ENCODE measurements at regions not wholly inside any gene's neighbourhood (a gene's known extent, or its start where the extent isn't known, plus 50 kb on each side); places are given as distances from the start of the nearest gene placed in this dataset.

DNA sequence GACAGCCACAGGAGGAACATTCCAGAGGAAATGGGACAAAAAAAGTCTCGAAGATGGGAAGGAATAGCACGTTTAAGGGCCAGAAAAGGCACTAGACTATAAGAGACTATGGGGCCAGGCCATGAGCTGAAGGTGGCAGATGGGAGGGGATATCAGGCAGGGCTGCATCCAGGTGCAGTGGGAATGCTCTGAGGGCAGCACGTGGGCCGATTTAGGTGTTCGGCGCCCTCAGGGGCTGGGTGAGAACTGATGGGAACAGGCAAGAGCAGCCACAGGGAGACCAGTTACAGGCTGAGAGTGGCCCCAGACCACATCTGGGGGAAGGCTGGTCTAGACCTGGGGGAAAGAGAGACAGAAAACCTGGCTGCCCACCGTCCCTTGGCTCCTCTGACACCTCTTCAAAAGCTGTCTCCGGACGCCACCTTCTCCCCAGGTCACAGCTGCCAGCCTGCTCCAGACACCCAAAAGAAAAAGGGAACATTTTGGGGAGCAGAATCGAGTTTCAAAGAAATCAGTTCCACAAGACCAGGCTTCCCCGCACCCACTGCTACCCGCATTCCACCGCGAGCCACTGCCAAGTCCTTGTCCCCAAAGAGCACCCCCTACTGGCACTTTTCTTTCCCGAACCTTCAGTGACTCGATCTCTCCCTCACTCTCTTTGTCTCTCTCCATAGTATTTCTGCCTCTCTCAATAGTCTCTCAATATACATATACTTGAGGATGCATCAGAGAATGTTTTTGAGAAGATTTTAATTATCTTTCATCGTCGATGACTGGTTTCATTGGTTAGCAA is 190.1 kb upstream of the AGAP1 start:
- DNase-seq, result no peak

DNA sequence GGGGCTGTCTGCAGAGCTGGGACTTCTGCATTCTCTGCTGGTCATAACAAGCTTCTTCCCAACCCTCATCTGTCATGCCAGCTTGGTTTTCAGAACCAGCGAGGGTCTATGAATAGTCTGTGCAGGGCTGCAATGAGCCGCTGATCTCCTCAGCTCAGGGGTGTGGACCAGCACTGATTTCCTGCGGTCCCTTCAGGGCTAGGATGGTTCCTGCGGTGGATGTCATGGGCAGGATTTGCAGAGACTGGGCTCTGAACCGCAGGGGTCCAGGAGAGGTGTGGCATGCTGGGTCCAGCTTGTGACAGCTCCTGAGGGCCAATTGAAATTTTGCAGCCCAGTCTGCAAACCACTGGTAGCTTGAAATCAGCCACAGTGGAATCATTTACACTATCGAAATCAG is 188.2 kb upstream of the AGAP1 start:
- no peak for DNase-seq

DNA sequence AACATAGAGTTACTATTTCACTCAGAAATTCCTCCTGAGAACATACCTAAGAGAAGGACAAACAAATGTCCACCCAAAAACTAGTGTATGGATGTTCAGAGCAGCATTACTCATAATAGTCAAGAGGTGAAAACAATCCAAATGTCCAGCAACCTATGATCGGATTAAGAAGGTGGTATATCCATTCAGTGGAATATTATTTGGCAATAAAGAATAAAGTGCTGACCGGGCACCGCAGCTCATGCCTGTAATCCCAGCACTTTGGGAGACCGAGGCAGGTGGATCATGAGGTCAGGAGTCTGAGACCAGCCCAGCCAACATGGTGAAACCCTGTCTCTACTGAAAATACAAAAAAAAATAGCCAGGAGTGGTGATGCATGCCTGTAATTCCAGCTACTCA is 182.8 kb upstream of the AGAP1 start:
- no peak for DNase-seq

DNA sequence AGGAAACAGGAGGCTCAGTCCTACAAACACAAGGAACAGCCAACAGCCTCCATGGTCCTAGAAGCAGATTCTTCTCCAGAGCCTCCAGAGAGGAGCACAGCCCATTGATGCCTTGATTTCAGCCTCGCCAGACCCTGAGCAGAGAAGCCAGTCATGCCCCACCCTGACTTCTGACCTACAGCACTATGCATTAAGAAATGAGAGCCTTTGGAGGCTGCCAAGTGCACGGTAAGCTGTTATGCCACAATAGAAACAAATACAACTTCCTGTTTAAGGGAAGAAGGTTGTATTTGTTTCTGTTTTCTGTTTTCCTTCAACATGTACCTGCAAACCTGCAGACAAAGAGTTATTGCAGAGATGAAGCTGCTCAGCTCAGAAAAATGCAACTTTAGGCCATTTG is 181.3 kb upstream of the AGAP1 start:
- DNase-seq, result no peak

DNA sequence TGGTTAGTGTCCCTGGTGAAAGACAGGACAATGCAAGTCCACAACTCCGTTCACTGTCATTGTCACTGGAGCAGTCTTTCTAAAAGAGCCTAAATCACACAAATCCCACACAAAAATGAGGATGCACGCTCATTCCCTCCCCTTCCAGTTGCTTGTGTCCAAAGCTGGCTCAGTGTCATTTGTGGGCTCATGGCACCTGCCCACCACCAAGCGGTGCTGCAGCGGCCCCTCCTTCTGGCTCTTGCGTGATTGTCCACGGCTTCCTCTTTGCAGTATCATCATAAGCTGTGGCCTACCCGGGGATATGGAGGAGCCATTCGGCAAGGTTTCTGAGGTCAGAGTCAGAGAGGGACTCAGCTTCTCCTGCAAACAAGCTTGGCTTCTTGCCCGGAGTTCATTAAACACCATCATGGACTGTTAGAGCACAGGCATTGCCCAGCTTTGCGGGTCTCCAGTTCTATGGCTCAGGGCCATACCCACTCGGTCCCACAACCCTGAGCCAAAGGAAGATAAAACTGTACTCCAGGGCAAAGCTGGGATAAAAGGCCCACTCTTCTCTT is 179.4 kb upstream of the AGAP1 start:
- no peak for DNase-seq

DNA sequence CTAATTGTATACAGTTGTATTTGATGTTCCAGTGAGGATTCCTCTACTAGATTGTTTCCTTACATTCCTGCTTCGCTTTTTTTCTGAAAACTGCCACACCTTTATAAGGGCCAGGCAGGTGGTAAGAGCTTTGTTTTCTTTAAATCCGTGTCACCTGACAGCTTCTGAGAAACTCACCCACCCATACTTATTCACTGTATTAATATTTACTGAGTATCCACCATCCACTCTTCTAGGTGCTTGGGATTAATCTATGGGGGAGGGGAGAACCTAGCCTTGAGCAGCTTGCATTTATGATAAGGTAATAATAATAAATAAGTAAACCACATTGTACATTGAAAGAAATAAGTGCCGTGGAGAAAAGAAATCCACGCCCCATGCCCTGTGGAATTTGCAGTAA is 174.7 kb upstream of the AGAP1 start:
- no peak for DNase-seq

DNA sequence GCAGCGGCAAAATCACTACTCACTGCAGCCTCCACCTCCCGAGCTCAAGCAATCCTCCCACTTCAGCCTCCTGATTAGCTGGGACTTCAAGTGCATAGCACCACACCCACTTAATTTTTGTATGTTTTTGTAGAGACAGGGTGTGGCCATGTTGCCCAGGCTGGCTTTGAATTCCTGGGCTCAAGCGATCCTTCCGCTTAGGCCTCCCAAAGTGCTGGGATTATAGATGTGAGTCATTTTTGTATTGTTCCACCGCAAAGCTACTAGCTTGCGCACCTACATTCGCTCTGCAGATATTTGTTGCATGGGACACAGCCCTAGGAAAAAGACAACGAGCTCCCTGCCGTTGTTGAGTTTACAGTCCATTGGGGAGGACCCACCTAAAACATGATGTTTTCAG is 173.5 kb upstream of the AGAP1 start:
- DNase-seq, result no peak

DNA sequence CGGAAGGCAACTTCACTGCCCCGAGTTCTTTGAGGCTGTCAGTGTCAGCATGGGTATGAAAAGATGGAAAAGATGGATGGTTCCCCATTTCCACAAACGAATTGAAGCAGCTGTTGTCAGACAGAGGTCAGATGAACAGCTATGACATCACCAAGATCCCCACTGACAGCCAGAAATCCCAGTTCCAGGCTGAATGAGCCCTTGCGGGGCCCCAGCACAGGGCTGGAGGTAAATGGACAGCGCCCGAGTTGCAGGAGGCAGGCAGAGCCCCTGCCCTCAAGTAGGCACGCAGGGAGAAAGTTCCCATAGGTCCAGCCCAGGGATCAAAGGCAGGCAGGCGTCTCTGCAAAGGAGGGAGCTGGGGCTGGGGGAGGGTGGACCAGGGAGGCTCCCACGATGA is 169.5 kb upstream of the AGAP1 start:
- DNase-seq, result no peak

DNA sequence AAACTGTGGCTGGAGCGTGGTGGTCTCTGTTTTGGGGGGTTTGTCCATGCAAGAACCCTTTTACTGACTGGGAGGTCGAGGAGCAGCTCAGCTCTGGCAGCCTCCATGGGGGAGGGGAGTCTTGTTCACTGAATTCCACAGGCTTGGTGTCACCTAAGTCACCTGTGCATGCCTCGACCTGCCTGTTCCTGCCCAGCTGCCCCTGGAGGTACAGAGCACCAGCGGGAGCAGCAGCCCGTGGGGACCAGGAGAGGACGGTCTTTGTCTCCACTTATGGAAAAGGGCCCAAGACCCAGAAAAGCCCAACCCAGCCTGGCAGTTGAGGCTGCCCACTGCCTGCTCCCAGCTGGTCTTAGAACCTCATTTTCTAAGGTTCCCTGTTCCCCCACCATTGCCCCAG is 168.7 kb upstream of the AGAP1 start:
- DNase-seq, result no peak

DNA sequence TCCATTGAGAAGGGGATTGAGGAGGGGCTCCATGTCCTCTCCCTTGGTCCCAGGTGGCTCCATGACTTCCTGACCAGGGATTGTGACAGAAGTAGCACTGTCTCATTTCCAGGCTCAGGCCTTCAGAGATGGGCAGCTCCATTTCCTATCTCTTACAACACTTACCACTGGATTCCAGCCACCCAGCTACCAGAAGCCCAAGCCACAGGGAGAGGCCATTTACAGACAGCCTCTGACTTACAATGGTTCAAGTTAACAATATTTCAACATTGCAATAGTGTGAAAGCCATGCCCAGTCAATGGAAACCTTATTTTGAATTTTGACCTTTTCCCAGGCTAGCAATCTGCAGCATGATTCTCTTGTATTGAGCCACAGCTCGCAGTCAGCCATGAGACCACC is 164.9 kb upstream of the AGAP1 start:
- no peak for DNase-seq

DNA sequence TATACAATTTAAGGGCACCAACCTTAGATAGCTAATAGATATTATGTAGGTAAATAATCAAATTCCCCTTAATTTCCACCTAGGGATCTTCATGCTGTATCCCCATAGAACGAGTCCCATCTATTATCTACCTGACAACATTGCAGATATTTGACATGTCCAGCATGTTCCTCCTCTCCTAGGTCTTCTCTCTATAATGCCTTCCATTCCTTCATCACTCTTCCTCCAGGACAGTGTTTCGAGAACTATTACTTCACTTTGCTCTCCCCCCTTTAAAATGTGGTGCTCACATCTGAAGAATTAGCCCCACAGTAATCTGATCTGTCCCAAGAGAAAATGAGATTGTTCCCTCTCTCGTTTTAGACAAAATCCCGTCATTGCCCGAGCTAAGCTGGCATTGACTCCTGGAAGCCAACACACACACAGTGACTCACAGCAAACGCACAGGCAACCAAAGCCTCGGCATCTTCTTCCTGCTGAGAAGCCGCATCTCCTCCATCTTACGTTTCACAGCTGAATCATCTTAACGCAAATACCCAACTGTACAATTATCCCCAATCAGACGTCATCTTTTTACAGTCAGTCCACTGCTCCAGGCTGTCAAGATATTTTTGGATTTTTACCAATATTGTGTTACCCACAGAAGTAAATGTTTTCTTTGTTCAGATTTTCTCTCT is 162.9 kb upstream of the AGAP1 start:
- no peak for DNase-seq

DNA sequence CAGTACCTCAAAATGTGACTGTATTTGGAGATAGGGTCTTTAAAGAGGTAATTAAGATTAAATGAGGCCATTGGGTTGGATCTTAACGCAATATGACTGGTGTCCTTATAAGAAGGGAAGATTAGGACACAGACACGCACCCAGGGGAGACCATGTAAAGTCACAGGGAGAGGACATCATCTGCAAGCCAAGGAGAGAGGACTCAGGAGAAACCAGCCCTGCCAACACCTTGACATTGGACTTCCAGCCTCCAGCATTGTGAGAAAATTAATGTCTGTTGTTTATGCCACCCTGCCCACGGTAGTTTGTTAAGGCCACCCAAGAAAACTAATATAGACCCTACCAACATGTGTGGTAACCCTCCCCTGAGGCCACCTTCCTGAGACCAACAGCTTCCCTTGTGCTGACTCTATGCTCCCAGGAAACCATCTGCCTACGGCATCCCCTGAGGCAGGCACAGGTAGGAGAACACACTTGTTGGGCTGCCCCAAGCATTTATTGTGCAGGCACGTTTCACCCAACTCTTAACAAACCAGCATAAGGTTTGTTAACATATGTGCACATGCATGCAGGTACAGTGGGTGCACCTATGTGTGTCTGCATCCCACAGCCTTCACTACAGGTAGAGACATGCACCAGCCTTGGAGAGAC is 161.5 kb upstream of the AGAP1 start:
- no peak for DNase-seq

DNA sequence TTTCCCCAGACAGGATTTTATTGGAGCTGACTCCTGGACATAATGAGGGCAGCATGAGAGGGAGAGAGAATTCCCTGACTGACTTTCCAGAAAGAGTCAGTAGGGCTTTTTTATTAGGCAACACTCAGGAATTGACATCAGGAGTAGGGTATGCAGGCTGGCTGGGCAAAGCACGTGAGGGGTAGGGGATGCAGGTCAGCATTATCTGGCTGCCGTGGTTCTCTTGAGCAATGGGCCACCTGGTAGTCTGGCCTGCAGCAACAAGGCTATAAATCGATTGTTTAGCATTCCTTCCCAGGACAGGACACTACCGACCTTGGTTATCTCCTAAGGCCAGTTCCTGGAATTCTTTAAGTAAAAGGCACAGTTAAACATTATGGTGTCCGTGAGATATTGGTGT is 160.8 kb upstream of the AGAP1 start:
- no peak for DNase-seq

DNA sequence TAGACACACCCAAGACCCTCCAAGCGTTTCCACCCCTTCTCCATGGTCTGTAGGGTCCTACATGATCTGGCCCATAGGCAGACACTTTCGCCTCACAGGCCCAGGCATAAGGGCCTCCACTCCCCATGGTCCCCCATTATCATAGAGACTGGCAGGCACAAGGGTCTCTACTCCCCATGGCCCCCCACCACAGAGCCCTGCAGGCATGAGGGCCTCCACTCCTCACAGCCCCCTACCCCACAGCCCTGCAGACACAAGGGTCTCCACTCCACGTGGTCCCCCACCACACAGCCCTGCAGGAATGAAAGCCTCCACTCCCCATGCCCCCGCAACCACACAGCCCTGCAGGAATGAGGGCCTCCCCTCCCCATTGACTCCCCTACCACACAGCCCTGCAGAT is 159.7 kb upstream of the AGAP1 start:
- no peak for DNase-seq

DNA sequence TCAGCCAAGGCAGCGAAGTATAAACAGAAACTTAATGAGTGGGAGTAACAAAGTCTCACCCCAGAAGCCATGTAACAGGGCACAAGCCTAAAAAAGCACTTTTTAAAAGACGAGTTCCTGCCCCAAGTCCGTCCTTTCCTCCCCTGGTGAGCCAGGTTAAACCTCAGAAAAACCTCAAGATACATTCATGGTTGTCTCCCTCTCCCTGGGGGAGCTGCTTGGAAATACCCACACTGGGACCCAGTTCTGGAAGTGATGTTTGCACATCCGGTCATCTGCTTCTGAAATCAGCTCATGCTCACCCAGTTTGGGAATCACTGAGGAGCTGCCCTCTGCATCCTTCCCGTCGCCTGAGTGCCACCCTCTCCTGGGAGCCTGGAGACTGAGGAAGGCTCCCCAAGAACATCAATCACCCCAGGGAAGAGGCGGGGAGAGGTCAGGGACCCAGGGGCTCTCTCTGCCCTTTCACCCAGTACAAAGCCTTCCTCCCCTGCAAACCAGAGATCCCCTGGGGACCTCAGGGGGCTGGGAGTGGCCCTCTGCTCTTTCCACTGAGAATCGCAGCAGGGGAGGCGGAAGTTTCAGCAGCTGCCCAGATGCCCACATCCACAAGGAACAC is 150.6 kb upstream of the AGAP1 start:
- DNase-seq, result no peak

DNA sequence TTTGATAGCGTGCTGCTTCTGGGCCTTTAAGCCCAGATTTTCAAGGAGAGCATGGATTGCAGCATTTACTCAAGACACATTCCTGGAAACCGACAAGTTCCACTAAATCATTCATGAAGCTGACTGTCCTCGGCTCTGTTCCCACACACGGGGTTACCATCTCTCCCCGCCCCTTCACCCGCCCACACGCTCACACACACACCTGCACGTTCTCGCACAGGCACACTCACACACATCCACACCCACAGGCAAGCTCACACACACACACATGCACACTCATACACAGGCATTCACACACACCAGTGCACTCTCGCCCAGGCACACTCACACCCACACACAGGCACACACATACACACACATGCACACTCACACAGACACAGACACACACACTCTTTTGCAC is 150.0 kb upstream of the AGAP1 start:
- DNase-seq, result no peak

DNA sequence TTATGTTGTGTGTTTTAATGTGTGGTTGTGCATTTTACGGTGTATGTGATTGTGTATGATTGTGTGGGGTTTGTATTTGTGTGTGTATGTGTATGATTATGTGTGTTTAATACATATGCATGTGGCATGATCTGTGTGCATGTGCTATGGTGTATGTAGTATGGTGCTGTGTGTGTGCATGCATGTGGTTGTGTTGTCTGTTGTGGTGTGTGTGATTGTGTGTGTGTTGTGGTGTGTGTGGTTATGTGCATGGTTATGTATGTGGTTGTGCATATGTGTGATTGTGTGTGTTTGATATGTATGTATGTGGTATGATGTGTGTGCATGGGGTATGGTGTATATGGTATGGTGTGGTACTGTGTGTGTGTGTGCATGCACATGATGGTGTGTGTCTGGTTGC is 148.1 kb upstream of the AGAP1 start:
- DNase-seq, result no peak

DNA sequence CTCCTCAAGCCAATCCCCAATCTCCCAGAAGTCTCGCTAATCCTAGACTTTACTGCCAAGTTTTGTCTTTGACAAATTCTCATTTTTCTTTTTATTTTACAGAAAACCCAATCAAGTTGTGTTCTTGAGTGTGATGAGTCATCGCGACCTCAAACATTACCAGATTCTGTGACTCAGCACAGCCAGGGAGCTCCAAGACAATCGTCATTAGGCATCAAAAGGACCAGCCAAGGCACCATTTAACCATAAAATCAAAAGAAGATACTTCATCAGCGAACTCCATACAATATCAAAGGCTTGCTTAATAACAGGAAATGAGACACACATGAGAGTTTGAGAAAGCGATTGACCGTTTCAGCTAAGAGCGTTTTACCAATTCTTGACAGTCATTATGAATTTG is 146.2 kb upstream of the AGAP1 start:
- no peak for DNase-seq

DNA sequence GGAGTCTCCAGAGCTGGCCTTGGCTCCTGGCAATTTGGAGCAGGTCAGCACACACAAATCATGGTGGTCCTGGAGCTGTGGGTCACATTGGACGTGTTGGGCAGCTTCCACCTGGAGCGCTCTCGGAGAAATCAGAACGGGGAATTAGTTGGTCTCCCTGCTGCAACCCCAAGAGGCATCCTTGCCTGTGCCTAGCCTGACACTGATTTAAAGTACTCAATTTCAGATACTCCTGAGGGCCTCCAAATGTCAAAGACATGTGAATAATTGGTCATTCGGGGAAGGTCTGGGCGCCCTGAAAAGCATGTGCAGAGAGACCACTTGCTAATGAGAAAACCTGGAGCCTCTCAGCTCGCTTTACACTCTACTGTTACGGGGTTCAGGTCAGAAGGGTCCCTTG is 145.5 kb upstream of the AGAP1 start:
- no peak for DNase-seq

DNA sequence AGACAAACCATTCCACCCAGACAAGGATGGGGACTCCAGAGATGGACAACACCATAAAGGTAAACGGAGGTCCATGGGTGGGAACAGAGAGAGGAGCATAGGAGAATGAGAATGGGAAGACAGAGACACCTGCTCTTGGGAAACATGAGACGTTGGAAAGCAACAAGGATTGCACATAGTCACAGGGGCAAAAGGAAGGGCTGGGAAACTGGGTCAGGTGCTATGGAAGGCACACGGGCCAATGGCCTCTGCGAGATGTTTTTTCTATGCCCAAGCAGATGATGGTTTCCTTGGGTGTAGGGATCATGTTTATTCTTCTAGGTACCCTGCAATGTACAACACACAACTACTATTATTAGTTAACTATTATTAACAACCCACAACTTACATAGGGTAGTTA is 143.6 kb upstream of the AGAP1 start:
- DNase-seq, result no peak

DNA sequence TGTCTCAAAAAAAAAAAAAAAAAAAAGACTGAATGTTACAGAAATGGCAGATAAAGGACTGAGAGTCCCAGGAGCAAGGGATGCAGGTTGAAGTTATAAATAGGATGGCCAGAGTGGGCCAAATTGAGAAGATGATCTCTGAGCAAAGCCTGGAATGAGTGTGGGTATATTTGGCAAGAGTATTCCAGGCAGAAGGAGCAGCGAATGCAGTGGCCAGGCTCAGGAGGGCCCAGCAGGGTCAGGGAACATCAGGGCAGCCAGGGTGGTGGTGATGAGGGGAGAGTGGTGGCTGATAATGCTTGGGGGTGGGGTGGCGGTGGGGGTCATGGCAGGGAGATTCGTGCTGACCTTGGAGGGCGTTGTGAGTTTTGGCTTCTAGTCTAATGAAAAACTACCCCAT is 141.3 kb upstream of the AGAP1 start:
- no peak for DNase-seq

DNA sequence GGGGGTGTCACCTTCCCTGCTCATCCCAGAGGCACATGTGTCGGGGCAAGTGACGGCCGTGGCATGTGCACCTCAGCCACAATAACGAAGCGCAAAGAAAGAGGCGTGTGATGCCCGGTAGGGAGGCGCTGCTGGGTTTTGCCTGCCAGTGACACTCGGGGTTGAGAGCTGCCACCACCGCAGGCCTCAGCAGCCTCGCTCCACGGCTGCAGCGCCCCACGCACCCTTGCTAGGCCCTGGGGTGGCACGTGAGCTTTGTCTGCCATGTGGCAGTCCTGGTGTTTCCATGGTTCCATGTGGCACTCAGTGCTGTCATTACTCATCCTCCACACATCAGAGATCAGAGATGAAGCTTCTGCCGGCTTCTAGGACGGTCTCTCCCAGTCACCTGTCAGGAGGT is 136.0 kb upstream of the AGAP1 start:
- DNase-seq, result no peak

DNA sequence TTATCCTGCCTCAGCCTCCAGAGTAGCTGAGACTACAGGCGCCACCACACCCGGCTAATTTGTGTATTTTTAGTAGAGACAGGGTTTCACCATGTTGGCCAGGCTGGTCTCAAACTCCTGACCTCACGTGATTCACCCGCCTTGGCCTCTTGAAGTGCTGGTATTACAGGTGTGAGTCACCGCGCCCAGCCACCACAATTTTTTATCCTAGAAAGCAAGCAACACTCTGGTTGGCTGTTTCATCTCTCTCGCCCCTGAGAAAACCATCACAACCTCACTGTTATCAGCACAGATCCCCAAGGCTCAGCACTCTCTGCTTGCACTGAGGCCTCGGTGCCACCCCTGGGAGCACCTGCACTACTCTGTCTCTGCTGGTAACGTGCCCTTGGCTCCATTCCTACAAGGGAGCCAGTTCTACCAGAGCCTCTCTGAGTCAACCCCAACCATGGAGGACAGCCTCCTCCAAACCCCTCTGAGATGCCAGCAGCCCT is 134.8 kb upstream of the AGAP1 start:
- no peak for DNase-seq

Data from skin of body (tissue), 1 donor.